ENCODE measurements at regions not wholly inside any gene's neighbourhood (a gene's known extent, or its start where the extent isn't known, plus 50 kb on each side); places are given as distances from the start of the nearest gene placed in this dataset.

DNA sequence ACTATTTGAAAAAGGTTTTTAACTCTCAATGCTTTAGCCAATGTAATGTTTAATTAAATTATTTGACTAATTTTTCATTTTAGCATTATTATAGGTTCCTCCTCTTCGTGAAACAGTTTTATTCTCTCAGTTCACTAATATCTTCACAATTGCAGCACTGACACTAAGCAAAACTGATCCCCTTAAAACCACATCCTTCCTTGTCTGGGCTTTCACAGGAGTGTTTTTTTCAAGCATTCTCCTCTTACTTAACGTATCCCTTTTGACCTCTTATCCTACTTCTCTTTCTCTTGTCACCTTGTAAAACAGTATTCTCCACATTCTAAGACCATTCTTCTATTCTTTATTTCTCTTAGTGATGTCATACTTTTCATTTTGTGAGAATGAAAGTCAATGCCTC, 112.8 kb downstream of the DSC3 start:
- H3K4me3 Mint-ChIP-seq: no peak overlapping the region
- H3K27ac Mint-ChIP-seq: no peak overlapping the region
- no peak for DNase-seq
- H3K36me3 Mint-ChIP-seq (ENCODE audit: low read depth): no peaks in the 10 kb centered on the region
- no peaks in the 10 kb centered on the region for H3K4me1 Mint-ChIP-seq
- POLR2A ChIA-PET: no interaction called here
- no peaks in the 10 kb centered on the region for H3K27me3 Mint-ChIP-seq
- H3K9me3 Mint-ChIP-seq: no peaks in the 10 kb centered on the region
- CTCF ChIA-PET: no interaction called here

DNA sequence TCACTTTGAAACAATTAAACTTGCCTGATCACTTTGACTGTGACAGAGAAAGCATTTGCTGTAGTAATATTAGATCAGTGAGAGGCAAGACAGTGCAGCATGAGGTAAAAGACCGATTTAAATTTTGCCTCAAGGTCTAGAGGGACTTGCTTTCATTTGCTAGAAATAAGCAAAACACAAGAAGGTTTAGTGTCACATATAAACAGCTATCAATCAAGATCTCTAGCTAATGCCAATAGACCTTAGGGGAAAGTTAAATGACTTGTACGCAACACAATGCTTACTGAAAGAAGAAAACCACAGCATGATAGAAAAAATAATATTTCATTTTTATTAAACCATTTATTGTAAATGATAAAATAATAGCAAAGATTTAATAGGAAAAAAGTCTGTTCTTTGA, 113.5 kb downstream of the DSC3 start:
- Mint-ChIP-seq H3K36me3 (ENCODE audit: low read depth) (no peaks in the 10 kb centered on the region), H3K4me1 (no peaks in the 10 kb centered on the region), H3K4me3 (no peak overlapping the region), H3K27me3 (no peaks in the 10 kb centered on the region), H3K9me3 (no peaks in the 10 kb centered on the region), H3K27ac (no peak overlapping the region)
- ChIA-PET POLR2A (no interaction called here), CTCF (no interaction called here)
- no peak for DNase-seq

DNA sequence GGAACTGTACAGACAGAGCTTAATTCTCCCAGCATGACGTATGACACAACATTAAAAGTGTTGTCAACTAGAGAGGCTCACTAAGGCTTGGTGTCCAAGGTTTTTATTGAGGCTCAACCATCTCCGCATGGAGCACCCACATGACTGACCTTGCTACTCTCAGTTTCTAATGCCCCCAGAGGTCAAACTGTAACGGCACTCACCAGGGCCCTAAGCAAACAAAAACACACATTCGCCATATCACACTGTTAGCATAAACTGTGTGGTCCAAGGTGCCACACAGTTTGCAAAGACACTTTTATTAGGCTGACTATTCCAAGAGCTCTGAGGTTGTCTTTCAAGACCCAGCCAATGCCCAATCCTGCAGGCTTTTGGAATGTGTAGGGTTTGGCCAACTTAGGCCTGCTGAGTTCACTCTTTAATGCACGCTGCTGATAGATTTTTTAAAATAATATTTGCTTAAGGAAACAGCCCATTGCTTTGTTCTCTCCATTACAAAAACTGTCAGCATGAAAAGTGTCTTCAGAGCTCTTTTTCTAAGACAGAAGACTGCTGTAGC, 114.9 kb downstream of the DSC3 start:
- Mint-ChIP-seq H3K4me1 (no peaks in the 10 kb centered on the region), H3K9me3 (no peaks in the 10 kb centered on the region), H3K36me3 (ENCODE audit: low read depth) (no peaks in the 10 kb centered on the region), H3K27ac (no peak overlapping the region), H3K4me3 (no peak overlapping the region), H3K27me3 (no peaks in the 10 kb centered on the region)
- ChIA-PET CTCF (no interaction called here), POLR2A (no interaction called here)
- DNase-seq: no peak

DNA sequence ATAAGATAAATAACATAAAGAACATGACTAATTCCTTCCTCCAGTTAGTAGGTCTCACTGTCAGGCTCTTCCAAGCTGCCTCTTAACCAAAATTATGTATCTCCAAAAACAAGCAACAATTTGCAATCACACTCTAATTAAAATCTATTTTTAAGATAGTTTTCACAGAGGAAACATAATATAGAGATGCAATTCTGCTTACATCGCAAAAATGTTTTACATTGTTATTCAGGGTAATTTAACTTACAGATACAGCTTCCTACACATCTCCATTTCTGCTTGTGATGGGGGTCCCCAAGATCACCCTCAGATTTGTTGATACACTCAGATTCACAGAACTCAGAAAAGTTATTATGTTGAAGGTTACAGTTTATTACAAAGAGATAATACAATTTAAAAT, 115.5 kb downstream of the DSC3 start:
- CTCF ChIA-PET: no interaction called here
- H3K4me1 Mint-ChIP-seq: no peaks in the 10 kb centered on the region
- no peaks in the 10 kb centered on the region for H3K27me3 Mint-ChIP-seq

DNA sequence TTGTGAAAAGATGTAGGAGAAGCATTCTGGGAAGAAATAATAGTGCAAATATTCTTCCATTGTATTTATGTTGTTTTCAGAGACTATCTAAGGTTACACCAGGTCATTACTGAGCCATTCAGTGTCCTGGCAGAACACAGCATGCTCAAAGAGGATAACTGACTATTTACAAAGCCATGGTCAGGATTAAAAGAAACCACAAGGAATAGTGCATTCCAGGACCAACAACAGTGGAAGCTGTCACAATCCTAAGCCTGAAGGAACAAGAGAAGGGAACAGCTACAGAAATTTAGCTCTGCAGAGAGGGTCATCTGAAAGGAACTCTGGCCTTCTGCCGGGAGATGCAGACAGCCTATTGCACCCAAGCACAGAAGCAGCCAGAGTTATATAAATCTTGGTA, 116.7 kb downstream of the DSC3 start:
- no peak for DNase-seq
- H3K27me3 Mint-ChIP-seq: no peaks in the 10 kb centered on the region
- H3K4me1 Mint-ChIP-seq: no peaks in the 10 kb centered on the region
- H3K36me3 Mint-ChIP-seq (ENCODE audit: low read depth): no peaks in the 10 kb centered on the region
- POLR2A ChIA-PET: no interaction called here
- no peak overlapping the region for H3K27ac Mint-ChIP-seq
- CTCF ChIA-PET: no interaction called here
- no peaks in the 10 kb centered on the region for H3K9me3 Mint-ChIP-seq
- H3K4me3 Mint-ChIP-seq: no peak overlapping the region

More for the DNA sequence above, 115.5 kb downstream of the DSC3 start:
- Mint-ChIP-seq H3K36me3 (ENCODE audit: low read depth) (no peaks in the 10 kb centered on the region), H3K9me3 (no peaks in the 10 kb centered on the region), H3K4me3 (no peak overlapping the region), H3K27ac (no peak overlapping the region)
- DNase-seq: no peak
- POLR2A ChIA-PET: no interaction called here

DNA sequence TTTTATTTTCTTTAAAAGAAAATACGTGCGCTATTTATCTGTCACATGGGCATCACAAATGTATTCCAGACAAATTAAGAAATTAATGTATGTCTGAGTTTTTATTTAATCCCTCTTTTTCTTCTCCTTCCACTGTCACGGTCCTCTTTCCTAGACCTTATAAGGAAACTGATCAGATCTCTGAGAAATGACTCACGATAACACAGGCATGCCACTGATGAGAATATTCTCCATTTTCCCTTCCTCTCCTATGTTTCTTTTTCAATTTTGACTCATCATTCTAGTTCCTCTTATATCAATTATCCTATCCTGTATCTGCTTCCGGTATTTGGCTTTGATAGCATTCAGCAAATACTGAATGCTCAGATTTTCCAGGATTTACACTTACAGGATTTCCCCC, 121.8 kb downstream of the DSC3 start:
- Mint-ChIP-seq H3K4me1 (no peaks in the 10 kb centered on the region), H3K27ac (no peak overlapping the region), H3K27me3 (no peaks in the 10 kb centered on the region), H3K9me3 (no peaks in the 10 kb centered on the region), H3K4me3 (no peak overlapping the region), H3K36me3 (ENCODE audit: low read depth) (no peaks in the 10 kb centered on the region)
- ChIA-PET POLR2A (no interaction called here), CTCF (no interaction called here)
- no peak for DNase-seq

DNA sequence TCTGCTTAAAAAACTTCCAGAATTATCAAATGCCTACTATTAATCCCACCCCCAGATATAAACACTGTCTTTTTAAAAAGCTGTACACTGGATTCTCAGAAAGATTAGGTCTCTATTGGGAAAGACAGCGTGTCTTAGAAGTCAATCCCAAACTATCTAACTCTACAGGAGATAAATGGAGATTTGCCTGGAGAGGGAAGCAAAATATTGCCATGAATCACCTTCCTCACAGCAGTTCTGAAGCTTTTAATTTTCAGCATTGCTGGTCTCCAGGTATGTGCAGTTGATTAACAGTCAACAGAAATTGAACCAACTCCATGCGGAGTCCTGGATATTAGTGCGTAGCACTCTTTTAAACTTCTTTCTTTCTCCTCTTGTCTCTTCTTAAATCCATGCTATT, 122.2 kb downstream of the DSC3 start:
- Mint-ChIP-seq H3K4me1 (no peaks in the 10 kb centered on the region), H3K27ac (no peak overlapping the region), H3K9me3 (no peaks in the 10 kb centered on the region), H3K4me3 (no peak overlapping the region), H3K27me3 (no peaks in the 10 kb centered on the region), H3K36me3 (ENCODE audit: low read depth) (no peaks in the 10 kb centered on the region)
- POLR2A ChIA-PET: no interaction called here
- DNase-seq: no peak
- CTCF ChIA-PET: no interaction called here

DNA sequence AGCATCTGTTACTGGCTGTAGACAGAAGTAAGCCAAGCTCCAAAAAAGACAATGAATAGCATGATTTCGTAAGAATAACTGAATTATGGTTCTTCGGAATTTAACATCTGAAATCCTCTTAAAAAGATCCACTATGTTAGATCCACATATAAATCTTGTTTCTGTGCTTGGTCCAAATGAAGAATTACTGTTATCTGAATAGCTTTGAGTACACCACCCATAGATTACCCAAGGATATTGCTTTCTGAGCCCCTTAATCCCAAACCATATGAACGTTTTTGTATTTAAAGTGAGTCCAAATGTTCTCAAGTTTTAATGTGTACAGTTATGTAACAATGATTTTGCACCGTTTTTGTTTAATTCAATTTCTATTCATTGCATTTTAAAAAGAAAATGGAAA, 124.9 kb downstream of the DSC3 start:
- POLR2A ChIA-PET: no interaction called here

DNA sequence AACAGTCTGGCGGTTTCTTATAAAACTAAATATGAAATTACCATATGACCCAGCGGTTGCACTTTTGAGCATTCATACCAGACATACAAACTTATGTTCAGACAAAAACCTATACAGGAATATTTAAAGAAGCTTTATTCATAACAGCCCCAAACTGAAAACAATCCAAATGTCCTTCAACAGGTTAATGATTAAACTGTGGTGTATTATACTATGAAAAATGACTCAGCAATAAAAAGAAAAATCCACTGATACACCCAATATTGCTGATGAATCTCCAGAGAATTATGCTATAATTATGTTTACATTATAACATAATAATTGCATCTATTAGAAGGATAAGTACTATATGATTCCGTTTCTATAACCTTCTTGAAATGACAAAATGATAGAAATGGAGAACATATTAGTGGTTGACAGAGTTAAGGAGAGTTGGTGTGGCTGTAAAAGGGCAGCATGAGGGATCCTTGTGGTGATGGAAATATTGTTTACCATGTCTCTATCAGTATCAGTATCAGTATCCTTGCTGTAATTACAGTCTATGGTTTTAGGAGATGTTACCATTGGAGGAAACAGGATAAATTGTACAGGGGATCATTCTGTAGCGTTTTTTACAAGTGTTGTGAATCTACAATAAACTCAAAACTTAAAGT, 127.1 kb downstream of the DSC3 start:
- no peak overlapping the region for H3K27ac Mint-ChIP-seq
- H3K4me3 Mint-ChIP-seq: no peak overlapping the region
- H3K36me3 Mint-ChIP-seq (ENCODE audit: low read depth): no peaks in the 10 kb centered on the region
- DNase-seq: no peak
- CTCF ChIA-PET: no interaction called here
- H3K27me3 Mint-ChIP-seq: no peaks in the 10 kb centered on the region
- H3K4me1 Mint-ChIP-seq: no peaks in the 10 kb centered on the region
- no peaks in the 10 kb centered on the region for H3K9me3 Mint-ChIP-seq
- POLR2A ChIA-PET: no interaction called here

More for the DNA sequence above, 124.9 kb downstream of the DSC3 start:
- Mint-ChIP-seq H3K4me1 (no peaks in the 10 kb centered on the region), H3K4me3 (no peak overlapping the region), H3K27me3 (no peaks in the 10 kb centered on the region), H3K9me3 (no peaks in the 10 kb centered on the region), H3K36me3 (ENCODE audit: low read depth) (no peaks in the 10 kb centered on the region), H3K27ac (no peak overlapping the region)
- CTCF ChIA-PET: no interaction called here
- no peak for DNase-seq

DNA sequence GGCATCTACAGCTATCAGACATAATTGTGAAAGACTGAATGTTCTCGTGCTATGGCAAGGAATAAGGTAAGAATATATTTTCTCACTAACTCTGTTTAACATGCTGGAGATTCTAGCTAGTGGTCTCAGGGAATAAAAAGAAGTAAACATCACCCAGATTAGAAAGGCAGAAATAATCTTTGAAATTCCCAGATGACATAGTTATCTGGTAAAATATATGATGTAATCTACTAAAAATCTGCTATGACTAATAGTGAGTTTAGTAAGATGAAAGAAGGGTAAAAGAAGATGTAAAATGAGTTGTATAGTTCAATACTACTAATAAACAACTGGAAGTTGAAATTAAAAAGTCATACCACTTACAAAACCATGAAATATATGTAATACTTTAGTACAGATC, 134.2 kb downstream of the DSC3 start:
- Mint-ChIP-seq H3K27ac (no peak overlapping the region), H3K27me3 (no peaks in the 10 kb centered on the region), H3K4me3 (no peak overlapping the region), H3K36me3 (ENCODE audit: low read depth) (no peaks in the 10 kb centered on the region), H3K9me3 (no peaks in the 10 kb centered on the region), H3K4me1 (no peaks in the 10 kb centered on the region)
- ChIA-PET CTCF (no interaction called here), POLR2A (no interaction called here)
- no peak for DNase-seq

DNA sequence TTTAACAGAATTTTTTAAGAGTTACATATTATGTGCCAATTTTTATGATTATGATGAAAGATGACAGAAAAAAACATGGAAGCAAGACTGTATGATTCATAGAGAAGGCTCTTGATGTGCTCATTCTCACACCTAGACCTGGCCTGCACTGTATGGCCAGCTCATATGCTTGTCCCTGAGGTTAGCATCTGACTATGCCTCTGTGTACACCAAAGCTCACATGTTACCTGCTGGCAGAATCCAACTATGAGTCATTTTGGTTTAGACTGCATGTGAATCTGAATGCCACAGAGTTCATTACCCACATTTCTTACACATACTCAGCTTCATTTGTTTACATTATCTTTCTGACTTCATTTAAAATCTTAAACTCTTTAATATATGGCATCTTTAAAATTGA, 139.0 kb downstream of the DSC3 start:
- Mint-ChIP-seq H3K9me3 (no peaks in the 10 kb centered on the region), H3K36me3 (ENCODE audit: low read depth) (no peaks in the 10 kb centered on the region), H3K4me1 (no peaks in the 10 kb centered on the region), H3K27me3 (no peaks in the 10 kb centered on the region), H3K4me3 (no peak overlapping the region), H3K27ac (no peak overlapping the region)
- POLR2A ChIA-PET: no interaction called here
- DNase-seq: no peak
- CTCF ChIA-PET: no interaction called here

DNA sequence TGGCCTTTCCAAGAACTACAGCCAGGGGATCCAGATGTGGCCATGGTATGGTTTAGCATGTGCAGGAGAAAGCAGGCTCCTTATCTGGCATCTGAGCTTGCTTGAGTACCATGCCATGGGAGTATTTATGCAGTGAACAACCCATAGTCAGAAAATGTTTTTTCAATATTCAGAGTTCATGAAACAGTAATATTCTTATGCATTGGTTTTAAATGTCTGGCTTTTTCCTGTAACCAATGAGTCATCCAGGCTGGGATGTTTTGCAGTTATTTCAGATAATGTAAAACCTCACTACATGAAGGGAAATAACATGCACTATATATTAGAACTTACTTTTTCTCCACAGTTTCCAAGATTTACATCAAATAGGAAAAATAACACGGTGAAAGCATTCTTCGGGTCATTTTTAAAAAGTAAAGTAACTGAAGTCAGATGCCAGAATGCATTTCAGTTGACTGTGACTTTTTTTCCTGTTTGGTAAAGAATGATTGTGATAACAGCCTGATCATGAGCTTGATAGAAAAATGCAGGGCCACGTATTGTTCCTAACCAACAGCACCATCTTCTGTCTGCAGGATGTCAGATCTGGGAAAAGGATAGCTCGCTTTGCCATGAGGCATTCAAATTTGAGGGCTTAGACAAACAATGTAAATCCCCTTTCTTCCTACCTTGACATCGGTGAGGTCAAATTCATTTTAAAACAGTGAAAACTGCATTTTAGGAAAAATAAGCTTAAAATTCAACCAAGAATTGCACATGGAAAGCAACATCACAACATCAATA, 152.8 kb downstream of the DSC3 start:
- no peaks in the 10 kb centered on the region for H3K36me3 Mint-ChIP-seq (ENCODE audit: low read depth)
- CTCF ChIA-PET: no interaction called here
- no peaks in the 10 kb centered on the region for H3K9me3 Mint-ChIP-seq
- H3K27me3 Mint-ChIP-seq: no peaks in the 10 kb centered on the region
- no peak overlapping the region for H3K4me3 Mint-ChIP-seq
- H3K27ac Mint-ChIP-seq: no peak overlapping the region
- H3K4me1 Mint-ChIP-seq: no peaks in the 10 kb centered on the region
- DNase-seq: no peak
- POLR2A ChIA-PET: no interaction called here

DNA sequence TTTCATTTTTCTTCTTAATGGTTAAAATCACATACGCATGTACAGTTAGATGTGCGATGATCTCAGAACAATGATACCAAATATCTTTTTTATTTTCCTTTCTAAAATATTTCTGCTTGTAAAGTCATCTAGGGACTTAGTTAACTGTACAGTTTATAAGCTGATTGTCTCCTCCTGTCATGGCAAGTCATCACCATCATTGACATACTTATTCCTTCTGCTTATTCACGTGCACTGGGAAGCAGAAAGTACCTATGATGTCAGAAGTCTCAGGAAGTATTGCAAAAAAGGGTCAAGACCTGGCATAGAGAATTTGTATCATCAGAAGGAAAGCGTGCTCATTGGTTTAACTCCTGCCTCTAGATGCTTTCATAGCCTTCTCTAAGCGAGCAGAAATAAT, 154.2 kb downstream of the DSC3 start:
- Mint-ChIP-seq H3K27me3 (no peaks in the 10 kb centered on the region), H3K27ac (no peak overlapping the region), H3K4me1 (no peaks in the 10 kb centered on the region), H3K36me3 (ENCODE audit: low read depth) (no peaks in the 10 kb centered on the region), H3K9me3 (no peaks in the 10 kb centered on the region), H3K4me3 (no peak overlapping the region)
- ChIA-PET CTCF (no interaction called here), POLR2A (no interaction called here)
- DNase-seq: no peak

DNA sequence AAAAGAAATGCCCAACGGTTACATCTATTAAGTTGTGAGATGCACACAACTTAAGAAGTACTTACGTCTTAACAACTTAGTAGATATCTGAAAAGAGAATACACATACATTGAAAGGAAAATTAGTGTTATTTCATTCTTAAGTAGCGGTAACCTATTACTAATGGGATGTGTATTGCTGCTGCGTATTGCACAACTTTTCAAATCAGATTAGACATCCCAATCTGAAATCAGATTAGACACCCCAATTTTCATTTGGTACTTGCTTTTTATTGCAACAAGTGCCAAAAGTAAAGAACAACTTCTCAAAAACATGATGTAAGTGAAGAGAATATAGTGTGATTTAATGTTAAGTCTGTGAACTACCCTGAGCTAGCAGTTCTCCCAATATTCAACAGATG, 155.5 kb downstream of the DSC3 start:
- Mint-ChIP-seq H3K27ac (no peak overlapping the region), H3K9me3 (no peaks in the 10 kb centered on the region), H3K4me3 (no peak overlapping the region), H3K27me3 (no peaks in the 10 kb centered on the region), H3K4me1 (no peaks in the 10 kb centered on the region), H3K36me3 (ENCODE audit: low read depth) (no peaks in the 10 kb centered on the region)
- POLR2A ChIA-PET: no interaction called here
- CTCF ChIA-PET: no interaction called here
- DNase-seq: no peak

Data from activated CD4-positive, alpha-beta T cell treated with anti-CD3 and anti-CD28 coated beads, Interleukin-2, amount 10 ng/mL, durations not matched to agents 7 days and 5 days (primary cell).